ENCODE measurements at regions not wholly inside any gene's neighbourhood (a gene's known extent, or its start where the extent isn't known, plus 50 kb on each side); places are given as distances from the start of the nearest gene placed in this dataset.
"Not testable (repeated sequence)": the region's sequence is repeated elsewhere in the genome, so short reads cannot be mapped to it uniquely, and the experiment has no call there.

- ChIA-PET POLR2A (no interaction called here), CTCF (no interaction called here)
- TF ChIP-seq PKNOX1 (IDR thresholded peaks at IDR 0.05) (no peak), ELF4 (IDR thresholded peaks at IDR 0.05) (no peak), SUZ12 (IDR thresholded peaks at IDR 0.05) (no peak), ARNT (IDR thresholded peaks at IDR 0.05) (no peak), FOXM1 (IDR thresholded peaks at IDR 0.05; ENCODE audit: borderline replicate concordance) (no peak), FOXA1 (IDR thresholded peaks at IDR 0.05) (no peak), BHLHE40 (IDR thresholded peaks at IDR 0.05; ENCODE audit: borderline replicate concordance) (no peak), CTBP1 (IDR thresholded peaks at IDR 0.05; ENCODE audit: borderline replicate concordance) (no peak), HDGF (IDR thresholded peaks at IDR 0.05; ENCODE audit: borderline replicate concordance) (no peak), SP1 (IDR thresholded peaks at IDR 0.05) (no peak), LEF1 (IDR thresholded peaks at IDR 0.05; ENCODE audit: borderline replicate concordance) (no peak), FOXK2 (IDR thresholded peaks at IDR 0.05) (no peak), NFRKB (IDR thresholded peaks at IDR 0.05) (no peak), L3MBTL2 (conservative IDR thresholded peaks at IDR 0.05) (no peak), ZNF384 (IDR thresholded peaks at IDR 0.05) (no peak), TARDBP (IDR thresholded peaks at IDR 0.05) (no peak)
- no peak for DNase-seq (ENCODE audit: extremely low spot score)
Measured at GRCh38 chr16:79891458-79891857, 290.9 kb upstream of the MAF start.

GRCh38 chr16:79887541-79888540 is 287.3 kb upstream of the MAF start:
- no peak for DNase-seq (ENCODE audit: extremely low spot score)
- no peak for TF ChIP-seq TARDBP (IDR thresholded peaks at IDR 0.05)
- TF ChIP-seq ELF4 (IDR thresholded peaks at IDR 0.05) = no peak
- no peak for TF ChIP-seq NFRKB (IDR thresholded peaks at IDR 0.05)
- TF ChIP-seq SUZ12 (IDR thresholded peaks at IDR 0.05) = no peak
- TF ChIP-seq CTBP1 (IDR thresholded peaks at IDR 0.05; ENCODE audit: borderline replicate concordance) = no peak
- no peak for TF ChIP-seq FOXM1 (IDR thresholded peaks at IDR 0.05; ENCODE audit: borderline replicate concordance)
- POLR2A ChIA-PET = no interaction called here
- CTCF ChIA-PET = no interaction called here

- TF ChIP-seq NFRKB (IDR thresholded peaks at IDR 0.05) (no peak), ZNF384 (IDR thresholded peaks at IDR 0.05) (no peak), FOXK2 (IDR thresholded peaks at IDR 0.05) (no peak), L3MBTL2 (conservative IDR thresholded peaks at IDR 0.05) (no peak), ARNT (IDR thresholded peaks at IDR 0.05) (no peak), CTBP1 (IDR thresholded peaks at IDR 0.05; ENCODE audit: borderline replicate concordance) (no peak), BHLHE40 (IDR thresholded peaks at IDR 0.05; ENCODE audit: borderline replicate concordance) (no peak), LEF1 (IDR thresholded peaks at IDR 0.05; ENCODE audit: borderline replicate concordance) (no peak), SUZ12 (IDR thresholded peaks at IDR 0.05) (no peak), ELF4 (IDR thresholded peaks at IDR 0.05) (no peak), TARDBP (IDR thresholded peaks at IDR 0.05) (no peak), HDGF (IDR thresholded peaks at IDR 0.05; ENCODE audit: borderline replicate concordance) (no peak), FOXM1 (IDR thresholded peaks at IDR 0.05; ENCODE audit: borderline replicate concordance) (no peak)
- CTCF ChIA-PET = no interaction called here
- DNase-seq (ENCODE audit: extremely low spot score) = no peak
Measured at GRCh38 chr16:79885320-79885719, 284.8 kb upstream of the MAF start.

GRCh38 chr16:79883494-79883893 is 283.0 kb upstream of the MAF start:
- ChIA-PET CTCF (no interaction called here), POLR2A (no interaction called here)
- DNase-seq (ENCODE audit: extremely low spot score) = no peak
- TF ChIP-seq FOXA1 (IDR thresholded peaks at IDR 0.05) (no peak), LEF1 (IDR thresholded peaks at IDR 0.05; ENCODE audit: borderline replicate concordance) (no peak), PKNOX1 (IDR thresholded peaks at IDR 0.05) (no peak), ZNF384 (IDR thresholded peaks at IDR 0.05) (no peak), HDGF (IDR thresholded peaks at IDR 0.05; ENCODE audit: borderline replicate concordance) (no peak)

More at GRCh38 chr16:79885320-79885719, 284.8 kb upstream of the MAF start:
- POLR2A ChIA-PET = no interaction called here

- TF ChIP-seq L3MBTL2 (conservative IDR thresholded peaks at IDR 0.05) (no peak), BHLHE40 (IDR thresholded peaks at IDR 0.05; ENCODE audit: borderline replicate concordance) (no peak), TARDBP (IDR thresholded peaks at IDR 0.05) (no peak), SUZ12 (IDR thresholded peaks at IDR 0.05) (no peak), HDGF (IDR thresholded peaks at IDR 0.05; ENCODE audit: borderline replicate concordance) (no peak), LEF1 (IDR thresholded peaks at IDR 0.05; ENCODE audit: borderline replicate concordance) (no peak)
- ChIA-PET CTCF (no interaction called here), POLR2A (no interaction called here)
- no peak for DNase-seq (ENCODE audit: extremely low spot score)
Measured at GRCh38 chr16:79882340-79883005, 281.9 kb upstream of the MAF start.

GRCh38 chr16:79881107-79881506 is 280.6 kb upstream of the MAF start:
- POLR2A ChIA-PET; DNase-seq (ENCODE audit: extremely low spot score); CTCF ChIA-PET: not testable (repeated sequence)

GRCh38 chr16:79876332-79876730 is 275.8 kb upstream of the MAF start:
- ChIA-PET CTCF (no interaction called here), POLR2A (no interaction called here)
- DNase-seq (ENCODE audit: extremely low spot score) = no peak
- TF ChIP-seq CTBP1 (IDR thresholded peaks at IDR 0.05; ENCODE audit: borderline replicate concordance) (no peak), FOXK2 (IDR thresholded peaks at IDR 0.05) (no peak), BHLHE40 (IDR thresholded peaks at IDR 0.05; ENCODE audit: borderline replicate concordance) (no peak), TARDBP (IDR thresholded peaks at IDR 0.05) (no peak), FOXA1 (IDR thresholded peaks at IDR 0.05) (no peak), ARNT (IDR thresholded peaks at IDR 0.05) (no peak), ELF4 (IDR thresholded peaks at IDR 0.05) (no peak), PKNOX1 (IDR thresholded peaks at IDR 0.05) (no peak), SUZ12 (IDR thresholded peaks at IDR 0.05) (no peak), FOXM1 (IDR thresholded peaks at IDR 0.05; ENCODE audit: borderline replicate concordance) (no peak), ZNF384 (IDR thresholded peaks at IDR 0.05) (no peak), NFRKB (IDR thresholded peaks at IDR 0.05) (no peak), HDGF (IDR thresholded peaks at IDR 0.05; ENCODE audit: borderline replicate concordance) (no peak), SP1 (IDR thresholded peaks at IDR 0.05) (no peak), LEF1 (IDR thresholded peaks at IDR 0.05; ENCODE audit: borderline replicate concordance) (no peak)
